Ishikawa (cell line): ENCODE measurements at regions not wholly inside any gene's neighbourhood (a gene's known extent, or its start where the extent isn't known, plus 50 kb on each side); places are given as distances from the start of the nearest gene placed in this dataset.

ENCODE experiments used
- CEBPB ChIP-seq: IDR thresholded peaks from 2 replicates; pipeline ENCODE4 v1.6.1; 2012
- CREB1 ChIP-seq: IDR thresholded peaks from 2 replicates; pipeline ENCODE4 v1.6.1; 2012; ENCODE audit warnings: low read depth
- EGR1 ChIP-seq: IDR thresholded peaks from 2 replicates; pipeline ENCODE4 v1.6.1; 2012
- EP300 ChIP-seq: IDR thresholded peaks from 2 replicates; pipeline ENCODE4 v1.6.1; 2012; ENCODE audit warnings: borderline replicate concordance
- FOXM1 ChIP-seq: IDR thresholded peaks from 2 replicates; pipeline ENCODE4 v1.6.1; 2012; ENCODE audit warnings: low read depth, borderline replicate concordance
- NFIC ChIP-seq: IDR thresholded peaks from 2 replicates; pipeline ENCODE4 v1.6.1; 2012
- RAD21 ChIP-seq: IDR thresholded peaks from 2 replicates; pipeline ENCODE4 v1.6.1; 2012; ENCODE audit warnings: low read depth
- REST ChIP-seq: IDR thresholded peaks from 2 replicates; pipeline ENCODE4 v1.6.1; 2012; ENCODE audit warnings: low read depth, mild to moderate bottlenecking
- TAF1 ChIP-seq: IDR thresholded peaks from 2 replicates; pipeline ENCODE4 v1.6.1; 2012; ENCODE audit warnings: low read depth, mild to moderate bottlenecking
- TCF12 ChIP-seq: IDR thresholded peaks from 2 replicates; pipeline ENCODE4 v1.6.1; 2012; ENCODE audit warnings: low read depth
- TEAD4 ChIP-seq: IDR thresholded peaks from 2 replicates; pipeline ENCODE4 v1.6.1; 2012
- YY1 ChIP-seq: IDR thresholded peaks from 2 replicates; pipeline ENCODE4 v1.6.1; 2012; ENCODE audit warnings: low read depth
- ZBTB7A ChIP-seq: IDR thresholded peaks from 2 replicates; pipeline ENCODE4 v1.6.1; 2012; ENCODE audit warnings: low read depth
- TF ChIP-seq, protein P1 (sequence below): IDR thresholded peaks from 2 replicates; pipeline ENCODE4 v1.6.1; 2012
- TF ChIP-seq, protein P2 (sequence below): IDR thresholded peaks from 2 replicates; pipeline ENCODE4 v1.6.1; 2012

DNA sequence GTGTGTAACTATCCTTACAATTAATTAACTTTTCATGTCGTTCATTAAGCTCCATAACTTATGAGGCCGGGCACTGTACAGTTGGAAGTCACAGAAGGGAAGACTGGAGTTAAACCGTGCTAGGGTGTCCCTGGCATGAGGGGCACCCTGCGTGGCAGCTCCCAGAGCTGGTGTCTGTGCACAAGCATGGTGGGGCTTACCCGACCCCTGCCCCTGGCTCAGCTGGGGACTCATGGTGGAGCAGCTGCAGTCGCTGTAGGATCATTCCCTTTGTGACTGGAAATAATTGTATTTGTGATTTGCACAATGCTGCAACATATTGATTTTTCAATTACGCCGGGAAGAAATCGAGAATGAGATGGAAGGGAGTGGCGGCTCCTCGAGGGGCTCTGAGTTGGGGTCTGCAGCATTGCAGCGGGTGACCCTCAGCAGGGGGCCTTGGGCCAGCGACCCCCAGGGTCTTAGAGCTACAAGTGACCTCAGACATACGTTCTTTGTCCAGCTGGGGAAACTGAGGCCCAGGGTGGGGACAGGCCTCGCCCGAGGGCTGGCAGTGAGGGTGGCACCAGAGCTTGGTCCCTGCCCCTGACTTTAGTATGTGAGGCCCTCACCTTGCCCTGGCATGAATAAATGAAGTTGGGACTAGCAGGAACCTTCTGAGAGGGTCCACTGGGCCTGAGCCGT is 125.4 kb downstream of the KIF26A start:
- TF ChIP-seq NFIC (no peak), ZBTB7A (no peak), EGR1 (no peak), TAF1 (no peak)

GRCh38 chr14:104264495-104265265 is 126.3 kb downstream of the KIF26A start:
- TF ChIP-seq YY1: no peak
- TF ChIP-seq TCF12: no peak
- no peak for TF ChIP-seq TAF1
- TF ChIP-seq FOXM1: no peak
- TF ChIP-seq NFIC: no peak
- TF ChIP-seq, protein P1, sequence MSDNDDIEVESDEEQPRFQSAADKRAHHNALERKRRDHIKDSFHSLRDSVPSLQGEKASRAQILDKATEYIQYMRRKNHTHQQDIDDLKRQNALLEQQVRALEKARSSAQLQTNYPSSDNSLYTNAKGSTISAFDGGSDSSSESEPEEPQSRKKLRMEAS: no peak
- TF ChIP-seq EP300: no peak
- no peak for TF ChIP-seq EGR1
- no peak for TF ChIP-seq TEAD4
- no peak for TF ChIP-seq REST

GRCh38 chr14:104265918-104266630 is 127.7 kb downstream of the KIF26A start:
- TF ChIP-seq YY1 (no peak), EGR1 (no peak), NFIC (no peak), TCF12 (no peak), REST (no peak), TAF1 (no peak)

- TF ChIP-seq EP300: no peak
- TF ChIP-seq TAF1: no peak
- TF ChIP-seq EGR1: no peak
- no peak for TF ChIP-seq RAD21
- TF ChIP-seq FOXM1: no peak
- TF ChIP-seq, protein P1: no peak
- TF ChIP-seq ZBTB7A: no peak
- TF ChIP-seq NFIC: no peak
- no peak for TF ChIP-seq CREB1
- TF ChIP-seq, protein P2, sequence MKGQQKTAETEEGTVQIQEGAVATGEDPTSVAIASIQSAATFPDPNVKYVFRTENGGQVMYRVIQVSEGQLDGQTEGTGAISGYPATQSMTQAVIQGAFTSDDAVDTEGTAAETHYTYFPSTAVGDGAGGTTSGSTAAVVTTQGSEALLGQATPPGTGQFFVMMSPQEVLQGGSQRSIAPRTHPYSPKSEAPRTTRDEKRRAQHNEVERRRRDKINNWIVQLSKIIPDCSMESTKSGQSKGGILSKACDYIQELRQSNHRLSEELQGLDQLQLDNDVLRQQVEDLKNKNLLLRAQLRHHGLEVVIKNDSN: no peak
- TF ChIP-seq TCF12: no peak
These were observed 128.5 kb downstream of the KIF26A start for GRCh38 chr14:104266631-104267575.

DNA sequence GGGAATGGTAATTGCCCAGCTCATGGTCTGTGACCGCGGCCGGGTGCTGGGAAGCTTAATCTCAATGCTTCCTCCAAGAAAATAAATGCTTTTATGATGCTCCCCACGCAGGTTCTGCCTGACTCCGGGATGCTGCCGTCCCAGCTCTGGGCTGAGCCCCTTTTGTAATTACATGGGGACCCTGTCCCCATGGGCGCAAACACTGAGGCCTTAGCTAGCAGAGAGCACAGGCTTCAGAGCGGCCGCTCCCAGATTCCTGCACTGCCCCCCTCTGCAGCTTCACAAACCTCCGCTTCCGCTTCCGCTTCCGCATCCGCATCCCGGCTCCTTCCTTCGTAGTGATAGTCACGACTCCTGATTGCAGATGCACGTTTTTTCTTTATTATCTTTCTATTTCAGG is 129.5 kb downstream of the KIF26A start:
- no peak for TF ChIP-seq TCF12

- TF ChIP-seq TAF1 (no peak), RAD21 (no peak), CREB1 (no peak), FOXM1 (no peak), TCF12 (no peak), YY1 (no peak), EGR1 (no peak), CEBPB (no peak)
- TF ChIP-seq, protein P1: no peak
- TF ChIP-seq, protein P2: no peak
These were observed 129.9 kb downstream of the KIF26A start for GRCh38 chr14:104268295-104268694.
